ENCODE measurements at regions not wholly inside any gene's neighbourhood (a gene's known extent, or its start where the extent isn't known, plus 50 kb on each side); places are given as distances from the start of the nearest gene placed in this dataset.

- intact Hi-C loops (cut with DNase I), result loop anchor here in 3 of 10 donors (2.0 to 5.0 kb wide), 3 partner anchors 60 to 65 kb away; partner anchors contain the start of gene RGMA (in 2 of the 3)
- peaks cover 0 to 19% (median 0%) of the 10 kb centered on the region in 11 donors for H3K9me3 ChIP-seq
- TF ChIP-seq CTCF (IDR thresholded peaks at IDR 0.05), result no peak
- H3K36me3 ChIP-seq, result no peaks in the 10 kb centered on the region
- H3K4me1 ChIP-seq, result peaks cover 3 to 33% (median 19%) of the 10 kb centered on the region in 9 donors
- H3K27ac ChIP-seq, result peak overlapping the region in 2 of 10 donors; percentile 30 to 42
- DNase-seq (no peak), ATAC-seq (peak in 1 of 8 donors; percentile 32)
- no peaks in the 10 kb centered on the region for H3K27me3 ChIP-seq
- H3K4me3 ChIP-seq, result no peak overlapping the region
- WGBS, 2 donors, result 52 to 59% methylated on average over 5 of the region's 5 CpGs
Observed at GRCh38 chr15:93152360-93152759, 63.3 kb upstream of the RGMA start.

DNA sequence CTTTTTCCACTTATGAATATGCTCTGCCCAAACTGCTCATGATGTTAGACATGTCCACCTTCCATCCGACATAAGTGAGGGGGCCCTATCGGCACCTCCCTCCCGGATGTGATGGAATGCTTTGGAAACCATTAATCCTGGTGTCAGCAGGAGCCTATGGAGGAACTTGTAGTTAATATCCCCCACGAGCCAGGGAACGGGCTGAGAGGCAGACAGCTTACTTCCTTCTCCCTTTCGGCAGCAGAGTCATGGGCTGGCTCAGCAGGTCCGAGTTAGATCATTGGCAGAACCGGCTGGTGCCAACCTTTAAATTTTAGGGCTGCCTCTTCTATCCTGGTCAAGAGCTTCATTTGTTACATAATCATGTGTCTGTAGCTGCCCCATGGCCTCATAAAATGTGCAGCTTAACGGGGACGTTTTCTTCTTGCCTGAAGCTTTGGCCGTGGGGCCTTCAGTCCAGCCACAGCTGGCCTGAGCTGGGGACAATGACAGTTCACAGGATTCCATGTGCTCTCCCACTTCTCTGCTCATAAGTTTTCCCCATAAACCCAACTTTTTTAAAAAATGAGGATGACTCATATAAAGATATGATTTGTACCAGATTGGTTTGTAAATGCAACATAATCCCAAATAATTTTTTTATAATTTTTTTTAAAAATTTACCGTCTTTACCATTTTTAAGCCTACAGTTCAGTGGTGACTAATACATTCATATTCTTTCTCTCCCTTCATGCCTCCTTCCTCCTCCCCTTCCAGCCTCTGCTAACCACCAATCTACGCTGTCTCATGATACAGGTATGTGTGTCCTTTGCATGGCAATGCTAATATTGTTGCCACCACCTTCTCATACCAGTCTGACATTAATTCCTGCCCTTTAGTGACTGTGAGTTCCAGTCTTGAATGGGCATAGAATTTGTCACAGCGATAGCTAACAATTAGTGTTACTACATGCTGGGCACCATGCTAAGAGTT lies 62.2 kb upstream of the RGMA start:
- Histone ChIP-seq H3K4me3 (no peak overlapping the region), H3K4me1 (peaks cover 3 to 33% (median 19%) of the 10 kb centered on the region in 9 donors), H3K27ac (no peak overlapping the region), H3K9me3 (peaks cover 0 to 13% (median 0%) of the 10 kb centered on the region in 11 donors), H3K36me3 (no peaks in the 10 kb centered on the region), H3K27me3 (no peaks in the 10 kb centered on the region)
- TF ChIP-seq CTCF (IDR thresholded peaks at IDR 0.05), result no peak
- peak in 4 of 8 donors; percentile 7 to 35 (median 21) for ATAC-seq
- peak in 1 of 2 donors; percentile 20 for DNase-seq
- intact Hi-C loops (cut with DNase I), result loop anchor here in 2 of 10 donors (5.0 kb wide), 2 partner anchors 59 to 64 kb away; partner anchors contain the start of gene RGMA (in 1 of the 2)
- WGBS, 2 donors, result 60 to 67% methylated on average over 14 of the region's 14 CpGs

- Histone ChIP-seq H3K4me3 (no peak overlapping the region), H3K9me3 (no peaks in the 10 kb centered on the region), H3K27me3 (no peaks in the 10 kb centered on the region), H3K36me3 (no peaks in the 10 kb centered on the region), H3K4me1 (peaks cover 0 to 11% (median 5%) of the 10 kb centered on the region in 9 donors), H3K27ac (no peak overlapping the region)
- no peak for TF ChIP-seq CTCF (IDR thresholded peaks at IDR 0.05)
- ATAC-seq (no peak), DNase-seq (no peak)
- intact Hi-C loops (cut with DNase I), result loop anchor here in 2 of 10 donors (10.0 kb wide), 2 partner anchors 58 to 62 kb away; partner anchors contain the start of gene RGMA (in 1 of the 2)
- 86 to 96% methylated on average over 5 of the region's 5 CpGs for WGBS, 2 donors
Observed at GRCh38 chr15:93146601-93147000, 57.6 kb upstream of the RGMA start.

GRCh38 chr15:93146196-93146595 lies 57.2 kb upstream of the RGMA start:
- H3K27ac ChIP-seq, result no peak overlapping the region
- 66 to 71% methylated on average over 7 of the region's 7 CpGs for WGBS, 2 donors
- no peaks in the 10 kb centered on the region for H3K27me3 ChIP-seq
- H3K9me3 ChIP-seq, result no peaks in the 10 kb centered on the region
- DNase-seq (no peak), ATAC-seq (peak in 3 of 8 donors; percentile 55 to 62 (median 56))
- TF ChIP-seq CTCF (IDR thresholded peaks at IDR 0.05), result no peak
- H3K4me1 ChIP-seq, result peaks cover 0 to 10% (median 4%) of the 10 kb centered on the region in 9 donors
- intact Hi-C loops (cut with DNase I), result loop anchor here in 2 of 10 donors (10.0 kb wide), 2 partner anchors 59 to 61 kb away; partner anchors contain the start of gene RGMA (in 1 of the 2)
- no peaks in the 10 kb centered on the region for H3K36me3 ChIP-seq
- H3K4me3 ChIP-seq, result no peak overlapping the region

Measured in heart right ventricle (tissue), 16 donors.